WTC11 (cell line): ENCODE measurements at regions not wholly inside any gene's neighbourhood (a gene's known extent, or its start where the extent isn't known, plus 50 kb on each side); places are given as distances from the start of the nearest gene placed in this dataset.

Experiments
- ATAC-seq: fragments of 200-7000 bp; cut with Tn5 transposase; 2 replicates; pipeline ENCODE4 v1.10.0; 2021; ENCODE audit warnings: mild to moderate bottlenecking, moderate library complexity
- CTCF ChIA-PET: fragments of 300-600 bp; sonication (Branson Sonifier 250); formaldehyde crosslinking; loops from one replicate; lab custom pipeline; 2021; ENCODE audit warnings: antibody characterized with exemption; lab: Charles Lee
- POLR2A ChIA-PET: fragments of 350-600 bp; sonication (Branson Sonifier 250); formaldehyde crosslinking; loops from one replicate; lab custom pipeline; 2021; ENCODE audit warnings: antibody characterized with exemption; lab: Charles Lee
- DNase-seq: peaks from one replicate; pipeline ENCODE4 v3.0.0; 2021; ENCODE audit warnings: low spot score
- H3K27ac Mint-ChIP-seq: 2 replicates; pipeline ENCODE4 v1.8.0; 2021; ENCODE audit warnings: mixed read lengths
- H3K27me3 Mint-ChIP-seq: 2 replicates; pipeline ENCODE4 v1.8.0; 2021; ENCODE audit warnings: low read depth, mild to moderate bottlenecking, moderate library complexity, mixed read lengths
- H3K36me3 Mint-ChIP-seq: 2 replicates; pipeline ENCODE4 v1.8.0; 2021; ENCODE audit warnings: mixed read lengths
- H3K4me1 Mint-ChIP-seq: 2 replicates; pipeline ENCODE4 v1.8.0; 2022; ENCODE audit warnings: mixed read lengths
- H3K4me3 Mint-ChIP-seq: 2 replicates; pipeline ENCODE4 v1.8.0; 2021; ENCODE audit warnings: mild to moderate bottlenecking, moderate library complexity, mixed read lengths
- H3K9me3 Mint-ChIP-seq: 2 replicates; pipeline ENCODE4 v1.8.0; 2021; ENCODE audit warnings: mixed read lengths
- EMX1 ChIP-seq: fragments of 250-450 bp; sonication (Bioruptor Pico); IDR thresholded peaks from 2 replicates; pipeline ENCODE4 v1.8.0; 2021; ENCODE audit warnings: mild to moderate bottlenecking
- ESRRA ChIP-seq: sonication (generic); formaldehyde crosslinking; IDR thresholded peaks from 2 replicates; pipeline ENCODE4 v1.8.1; 2022; ENCODE audit warnings: mild to moderate bottlenecking, missing genetic modification reagents, borderline replicate concordance
- ETV6 ChIP-seq: sonication (generic); formaldehyde crosslinking; IDR thresholded peaks from 2 replicates; pipeline ENCODE4 v1.8.1; 2022; ENCODE audit warnings: mild to moderate bottlenecking, missing genetic modification reagents
- FOXJ3 ChIP-seq: sonication (generic); formaldehyde crosslinking; IDR thresholded peaks from 2 replicates; pipeline ENCODE4 v1.9.0; 2021; ENCODE audit warnings: missing genetic modification reagents, mild to moderate bottlenecking, borderline replicate concordance
- FOXK1 ChIP-seq: sonication (generic); formaldehyde crosslinking; IDR thresholded peaks from 2 replicates; pipeline ENCODE4 v1.8.0; 2022; ENCODE audit warnings: mild to moderate bottlenecking, moderate library complexity, missing genetic modification reagents
- FOXP1 ChIP-seq: sonication (generic); formaldehyde crosslinking; IDR thresholded peaks from 2 replicates; pipeline ENCODE4 v1.8.0; 2022; ENCODE audit warnings: missing genetic modification reagents, mild to moderate bottlenecking, moderate library complexity, borderline replicate concordance
- GRHL2 ChIP-seq: fragments of 250-450 bp; sonication (Bioruptor Pico); IDR thresholded peaks from 2 replicates; pipeline ENCODE4 v1.8.0; 2022; ENCODE audit warnings: mild to moderate bottlenecking, moderate library complexity; ENCODE audit not compliant: insufficient replicate concordance, severe bottlenecking
- HMGA2 ChIP-seq: fragments of 250-450 bp; sonication (Bioruptor Pico); IDR thresholded peaks from 2 replicates; pipeline ENCODE4 v1.4.0; 2021; ENCODE audit warnings: mild to moderate bottlenecking, moderate library complexity
- IRF1 ChIP-seq: sonication (generic); formaldehyde crosslinking; IDR thresholded peaks from 2 replicates; pipeline ENCODE4 v1.8.0; 2023; ENCODE audit warnings: missing genetic modification reagents
- IRF2 ChIP-seq: sonication (generic); formaldehyde crosslinking; IDR thresholded peaks from 2 replicates; pipeline ENCODE4 v1.8.0; 2022; ENCODE audit warnings: low read depth, missing genetic modification reagents, borderline replicate concordance
- MYBL2 ChIP-seq: sonication (generic); formaldehyde crosslinking; IDR thresholded peaks from 2 replicates; pipeline ENCODE4 v1.8.1; 2023; ENCODE audit warnings: mild to moderate bottlenecking, moderate library complexity, missing genetic modification reagents
- NR1H2 ChIP-seq: sonication (generic); formaldehyde crosslinking; IDR thresholded peaks from 2 replicates; pipeline ENCODE4 v1.9.0; 2021; ENCODE audit warnings: mild to moderate bottlenecking, moderate library complexity, missing genetic modification reagents
- NR2C2 ChIP-seq: sonication (generic); formaldehyde crosslinking; IDR thresholded peaks from 2 replicates; pipeline ENCODE4 v1.8.0; 2022; ENCODE audit warnings: mild to moderate bottlenecking, missing genetic modification reagents
- OVOL2 ChIP-seq: fragments of 250-450 bp; sonication (Bioruptor Pico); IDR thresholded peaks from 2 replicates; pipeline ENCODE4 v1.9.0; 2021; ENCODE audit warnings: mild to moderate bottlenecking, borderline replicate concordance
- RELA ChIP-seq: sonication (generic); formaldehyde crosslinking; IDR thresholded peaks from 2 replicates; pipeline ENCODE4 v1.8.1; 2022; ENCODE audit warnings: missing genetic modification reagents, mild to moderate bottlenecking, borderline replicate concordance
- SMAD4 ChIP-seq: sonication (generic); formaldehyde crosslinking; IDR thresholded peaks from 2 replicates; pipeline ENCODE4 v1.8.0; 2022; ENCODE audit warnings: mild to moderate bottlenecking, missing genetic modification reagents
- TEAD1 ChIP-seq: sonication (generic); formaldehyde crosslinking; IDR thresholded peaks from 2 replicates; pipeline ENCODE4 v1.8.0; 2022; ENCODE audit warnings: mild to moderate bottlenecking, missing genetic modification reagents
- ZMAT4 ChIP-seq: fragments of 250-450 bp; sonication (Bioruptor Pico); IDR thresholded peaks from 2 replicates; pipeline ENCODE4 v1.9.0; 2021; ENCODE audit warnings: mild to moderate bottlenecking
- ZNF138 ChIP-seq: sonication (generic); formaldehyde crosslinking; conservative IDR thresholded peaks from 2 replicates; pipeline ENCODE4 v1.8.1; 2022; ENCODE audit warnings: mild to moderate bottlenecking, moderate library complexity, missing genetic modification reagents
- ZNF263 ChIP-seq: sonication (generic); formaldehyde crosslinking; IDR thresholded peaks from 2 replicates; pipeline ENCODE4 v1.8.1; 2022; ENCODE audit warnings: low read depth, mild to moderate bottlenecking, moderate library complexity, missing genetic modification reagents
- ZNF396 ChIP-seq: fragments of 250-450 bp; sonication (Bioruptor Pico); IDR thresholded peaks from 2 replicates; pipeline ENCODE4 v1.8.0; 2021; ENCODE audit warnings: mild to moderate bottlenecking, moderate library complexity, borderline replicate concordance
- ZNF512 ChIP-seq: sonication (generic); formaldehyde crosslinking; IDR thresholded peaks from 2 replicates; pipeline ENCODE4 v1.8.1; 2022; ENCODE audit warnings: missing genetic modification reagents, borderline replicate concordance
- ZNF671 ChIP-seq: fragments of 250-450 bp; sonication (Bioruptor Pico); IDR thresholded peaks from 2 replicates; pipeline ENCODE4 v1.8.0; 2021; ENCODE audit warnings: mild to moderate bottlenecking
- TF ChIP-seq, protein P1 (sequence below): sonication (generic); formaldehyde crosslinking; IDR thresholded peaks from 2 replicates; pipeline ENCODE4 v1.8.1; 2023; ENCODE audit warnings: mild to moderate bottlenecking, missing genetic modification reagents, borderline replicate concordance
- TF ChIP-seq, protein P2 (sequence below): sonication (generic); formaldehyde crosslinking; IDR thresholded peaks from 2 replicates; pipeline ENCODE4 v1.8.0; 2022; ENCODE audit warnings: missing genetic modification reagents

- POLR2A ChIA-PET = no interaction called here
- H3K4me1 Mint-ChIP-seq = peaks cover 26% of the 10 kb centered on the region
- H3K27ac Mint-ChIP-seq = no peak overlapping the region; the same call in 1 of the 2 replicates
- ATAC-seq (no peak), DNase-seq (no peak)
- no peaks in the 10 kb centered on the region for H3K36me3 Mint-ChIP-seq
- no peak overlapping the region for H3K4me3 Mint-ChIP-seq
- H3K27me3 Mint-ChIP-seq = no peaks in the 10 kb centered on the region
- no peak for TF ChIP-seq EMX1
- no peak for TF ChIP-seq FOXK1
- no peak for TF ChIP-seq OVOL2 (CRISPR knock-in tag)
- TF ChIP-seq SMAD4 (CRISPR knock-in tag) = no peak
- TF ChIP-seq HMGA2 (CRISPR knock-in tag) = no peak
- no peak for TF ChIP-seq ZNF396 (CRISPR knock-in tag)
- TF ChIP-seq IRF1 (CRISPR knock-in tag) = no peak
- no peak for TF ChIP-seq ZNF512 (CRISPR knock-in tag)
- TF ChIP-seq IRF2 = no peak
- no peak for TF ChIP-seq TEAD1
- no peak for TF ChIP-seq FOXJ3 (CRISPR knock-in tag)
- no peak for TF ChIP-seq ZNF671 (CRISPR knock-in tag)
- TF ChIP-seq GRHL2 = no peak
- TF ChIP-seq ESRRA (CRISPR knock-in tag) = no peak
- TF ChIP-seq MYBL2 (CRISPR knock-in tag) = no peak
- TF ChIP-seq, protein P1, sequence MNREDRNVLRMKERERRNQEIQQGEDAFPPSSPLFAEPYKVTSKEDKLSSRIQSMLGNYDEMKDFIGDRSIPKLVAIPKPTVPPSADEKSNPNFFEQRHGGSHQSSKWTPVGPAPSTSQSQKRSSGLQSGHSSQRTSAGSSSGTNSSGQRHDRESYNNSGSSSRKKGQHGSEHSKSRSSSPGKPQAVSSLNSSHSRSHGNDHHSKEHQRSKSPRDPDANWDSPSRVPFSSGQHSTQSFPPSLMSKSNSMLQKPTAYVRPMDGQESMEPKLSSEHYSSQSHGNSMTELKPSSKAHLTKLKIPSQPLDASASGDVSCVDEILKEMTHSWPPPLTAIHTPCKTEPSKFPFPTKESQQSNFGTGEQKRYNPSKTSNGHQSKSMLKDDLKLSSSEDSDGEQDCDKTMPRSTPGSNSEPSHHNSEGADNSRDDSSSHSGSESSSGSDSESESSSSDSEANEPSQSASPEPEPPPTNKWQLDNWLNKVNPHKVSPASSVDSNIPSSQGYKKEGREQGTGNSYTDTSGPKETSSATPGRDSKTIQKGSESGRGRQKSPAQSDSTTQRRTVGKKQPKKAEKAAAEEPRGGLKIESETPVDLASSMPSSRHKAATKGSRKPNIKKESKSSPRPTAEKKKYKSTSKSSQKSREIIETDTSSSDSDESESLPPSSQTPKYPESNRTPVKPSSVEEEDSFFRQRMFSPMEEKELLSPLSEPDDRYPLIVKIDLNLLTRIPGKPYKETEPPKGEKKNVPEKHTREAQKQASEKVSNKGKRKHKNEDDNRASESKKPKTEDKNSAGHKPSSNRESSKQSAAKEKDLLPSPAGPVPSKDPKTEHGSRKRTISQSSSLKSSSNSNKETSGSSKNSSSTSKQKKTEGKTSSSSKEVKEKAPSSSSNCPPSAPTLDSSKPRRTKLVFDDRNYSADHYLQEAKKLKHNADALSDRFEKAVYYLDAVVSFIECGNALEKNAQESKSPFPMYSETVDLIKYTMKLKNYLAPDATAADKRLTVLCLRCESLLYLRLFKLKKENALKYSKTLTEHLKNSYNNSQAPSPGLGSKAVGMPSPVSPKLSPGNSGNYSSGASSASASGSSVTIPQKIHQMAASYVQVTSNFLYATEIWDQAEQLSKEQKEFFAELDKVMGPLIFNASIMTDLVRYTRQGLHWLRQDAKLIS (CRISPR knock-in tag) = no peak
- no peak for TF ChIP-seq RELA
- no peak for TF ChIP-seq ZNF138 (CRISPR knock-in tag)
- no peak for TF ChIP-seq NR1H2 (CRISPR knock-in tag)
- TF ChIP-seq, all 79 proteins: peak for 0
- CTCF ChIA-PET = no interaction called here
- H3K9me3 Mint-ChIP-seq = no peaks in the 10 kb centered on the region
These were observed 168.6 kb downstream of the FAT3 start for GRCh38 chr11:92393218-92393617.

DNA sequence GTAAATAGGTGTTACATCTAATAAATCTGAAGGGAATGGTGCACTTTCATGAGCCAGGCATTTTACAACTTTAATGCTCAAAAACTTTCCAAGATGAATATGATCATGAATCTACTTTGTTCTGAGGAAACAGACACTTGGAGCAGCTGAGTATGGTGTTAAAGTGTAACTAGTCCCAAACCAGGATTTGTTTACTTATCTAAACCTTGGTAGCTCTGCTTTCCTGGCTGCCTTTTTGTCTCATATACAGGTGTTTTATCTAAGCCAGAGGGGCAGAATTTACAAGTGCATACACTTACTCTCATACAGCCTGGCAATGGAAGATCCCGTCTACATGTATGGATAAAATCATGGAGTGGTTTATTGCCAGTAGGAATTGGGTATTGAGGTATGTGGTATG lies 171.5 kb downstream of the FAT3 start:
- DNase-seq (no peak), ATAC-seq (no peak)
- Mint-ChIP-seq H3K27ac (no peak overlapping the region), H3K4me1 (peaks cover 41% of the 10 kb centered on the region), H3K9me3 (no peaks in the 10 kb centered on the region), H3K36me3 (no peaks in the 10 kb centered on the region), H3K27me3 (no peaks in the 10 kb centered on the region), H3K4me3 (no peak overlapping the region)
- ChIA-PET POLR2A (no interaction called here), CTCF (interaction anchor here (0.8 to 1.6 kb wide), 2 partner anchors 9 to 246 kb away, joined by 4 read pairs; no protein-coding TSS in a partner anchor)
- TF ChIP-seq ETV6 (CRISPR knock-in tag) = no peak
- no peak for TF ChIP-seq IRF1 (CRISPR knock-in tag)
- no peak for TF ChIP-seq ZNF263 (CRISPR knock-in tag)
- no peak for TF ChIP-seq FOXP1
- TF ChIP-seq, protein P2, sequence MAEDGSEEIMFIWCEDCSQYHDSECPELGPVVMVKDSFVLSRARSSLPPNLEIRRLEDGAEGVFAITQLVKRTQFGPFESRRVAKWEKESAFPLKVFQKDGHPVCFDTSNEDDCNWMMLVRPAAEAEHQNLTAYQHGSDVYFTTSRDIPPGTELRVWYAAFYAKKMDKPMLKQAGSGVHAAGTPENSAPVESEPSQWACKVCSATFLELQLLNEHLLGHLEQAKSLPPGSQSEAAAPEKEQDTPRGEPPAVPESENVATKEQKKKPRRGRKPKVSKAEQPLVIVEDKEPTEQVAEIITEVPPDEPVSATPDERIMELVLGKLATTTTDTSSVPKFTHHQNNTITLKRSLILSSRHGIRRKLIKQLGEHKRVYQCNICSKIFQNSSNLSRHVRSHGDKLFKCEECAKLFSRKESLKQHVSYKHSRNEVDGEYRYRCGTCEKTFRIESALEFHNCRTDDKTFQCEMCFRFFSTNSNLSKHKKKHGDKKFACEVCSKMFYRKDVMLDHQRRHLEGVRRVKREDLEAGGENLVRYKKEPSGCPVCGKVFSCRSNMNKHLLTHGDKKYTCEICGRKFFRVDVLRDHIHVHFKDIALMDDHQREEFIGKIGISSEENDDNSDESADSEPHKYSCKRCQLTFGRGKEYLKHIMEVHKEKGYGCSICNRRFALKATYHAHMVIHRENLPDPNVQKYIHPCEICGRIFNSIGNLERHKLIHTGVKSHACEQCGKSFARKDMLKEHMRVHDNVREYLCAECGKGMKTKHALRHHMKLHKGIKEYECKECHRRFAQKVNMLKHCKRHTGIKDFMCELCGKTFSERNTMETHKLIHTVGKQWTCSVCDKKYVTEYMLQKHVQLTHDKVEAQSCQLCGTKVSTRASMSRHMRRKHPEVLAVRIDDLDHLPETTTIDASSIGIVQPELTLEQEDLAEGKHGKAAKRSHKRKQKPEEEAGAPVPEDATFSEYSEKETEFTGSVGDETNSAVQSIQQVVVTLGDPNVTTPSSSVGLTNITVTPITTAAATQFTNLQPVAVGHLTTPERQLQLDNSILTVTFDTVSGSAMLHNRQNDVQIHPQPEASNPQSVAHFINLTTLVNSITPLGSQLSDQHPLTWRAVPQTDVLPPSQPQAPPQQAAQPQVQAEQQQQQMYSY = no peak
- no peak for TF ChIP-seq ZMAT4
- TF ChIP-seq NR2C2 (CRISPR knock-in tag) = no peak
